DND-41 (cell line): ENCODE measurements at regions not wholly inside any gene's neighbourhood (a gene's known extent, or its start where the extent isn't known, plus 50 kb on each side); places are given as distances from the start of the nearest gene placed in this dataset.

Source experiments
- ATAC-seq: fragments of 200-7000 bp; cut with Tn5 transposase; 3 replicates; pipeline ENCODE4 v1.9.1; 2021; ENCODE audit warnings: low read depth; ENCODE audit not compliant: insufficient read depth
- DNase-seq: peaks from one replicate; pipeline ENCODE4 v3.0.0-alpha.2; 2020
- H2AFZ ChIP-seq: 2 replicates; pipeline ENCODE4 v1.6.0; 2012; ENCODE audit warnings: low read depth, low read length
- H3K27ac ChIP-seq: 2 replicates; pipeline ENCODE4 v1.5.1; 2012; ENCODE audit warnings: low read length, inconsistent platforms
- H3K27me3 ChIP-seq: fragments of 200-600 bp; sonication (generic); 2 replicates; pipeline ENCODE4 v1.6.0; 2012; ENCODE audit warnings: low read length, mild to moderate bottlenecking, inconsistent platforms; ENCODE audit not compliant: insufficient read depth, poor library complexity
- H3K36me3 ChIP-seq: 2 replicates; pipeline ENCODE4 v1.5.1; 2012; ENCODE audit warnings: low read length, inconsistent platforms; ENCODE audit not compliant: insufficient read depth
- H3K4me1 ChIP-seq: 2 replicates; pipeline ENCODE4 v1.5.1; 2012; ENCODE audit warnings: mild to moderate bottlenecking, low read length; ENCODE audit not compliant: insufficient read depth
- H3K4me2 ChIP-seq: 2 replicates; pipeline ENCODE4 v1.6.0; 2012; ENCODE audit warnings: mild to moderate bottlenecking, moderate library complexity, low read length, inconsistent platforms; ENCODE audit not compliant: insufficient read depth
- H3K4me3 ChIP-seq, 2 experiments: fragments of 200-600 bp in 1 of 2; shearing (Covaris generic) in 1 of 2; 2 replicates each; pipeline ENCODE4 v1.5.1; 2012 to 2016; ENCODE audit warnings: inconsistent platforms in 2 of 2, low read length in 2 of 2, mild to moderate bottlenecking in 2 of 2, low read depth in 1 of 2, moderate library complexity in 1 of 2
- H3K79me2 ChIP-seq: 2 replicates; pipeline ENCODE4 v1.6.0; 2012; ENCODE audit warnings: low read length, inconsistent platforms; ENCODE audit not compliant: insufficient read depth
- H3K9ac ChIP-seq: 2 replicates; pipeline ENCODE4 v1.6.0; 2012; ENCODE audit warnings: low read depth, mild to moderate bottlenecking, inconsistent platforms, low read length, moderate library complexity
- H3K9me3 ChIP-seq: 2 replicates; pipeline ENCODE4 v1.5.1; 2012; ENCODE audit warnings: low read length, moderate library complexity, mild to moderate bottlenecking, inconsistent platforms; ENCODE audit not compliant: insufficient read depth, severe bottlenecking
- H4K20me1 ChIP-seq: 2 replicates; pipeline ENCODE4 v1.6.0; 2012; ENCODE audit warnings: low read length; ENCODE audit not compliant: insufficient read depth
- EZH2 ChIP-seq: IDR thresholded peaks from 3 replicates; pipeline ENCODE4 v1.6.1; 2012; ENCODE audit warnings: borderline replicate concordance, low read depth, mild to moderate bottlenecking, moderate library complexity, low read length, inconsistent platforms; ENCODE audit not compliant: severe bottlenecking
- TF ChIP-seq, protein P1 (sequence below): IDR thresholded peaks from 2 replicates; pipeline ENCODE4 v1.5.1; 2012; ENCODE audit warnings: borderline replicate concordance, low read length, moderate library complexity, mild to moderate bottlenecking; ENCODE audit not compliant: poor library complexity, severe bottlenecking; ENCODE audit errors: extremely low read depth

GRCh38 chr2:239609162-239609561 is 208.3 kb upstream of the HDAC4 start:
- no peaks in the 10 kb centered on the region for H3K79me2 ChIP-seq
- no peaks in the 10 kb centered on the region for H4K20me1 ChIP-seq
- H3K4me1 ChIP-seq: peaks cover 16% of the 10 kb centered on the region
- no peak overlapping the region for H3K9ac ChIP-seq
- no peak overlapping the region; the same call in 1 of the 2 replicates for H3K27ac ChIP-seq
- H2AFZ ChIP-seq: no peak overlapping the region
- no peaks in the 10 kb centered on the region for H3K27me3 ChIP-seq
- H3K36me3 ChIP-seq: no peaks in the 10 kb centered on the region
- no peaks in the 10 kb centered on the region for H3K9me3 ChIP-seq
- DNase-seq (no peak), ATAC-seq (no peak)
- no peak overlapping the region for H3K4me3 ChIP-seq
- TF ChIP-seq, protein P1, sequence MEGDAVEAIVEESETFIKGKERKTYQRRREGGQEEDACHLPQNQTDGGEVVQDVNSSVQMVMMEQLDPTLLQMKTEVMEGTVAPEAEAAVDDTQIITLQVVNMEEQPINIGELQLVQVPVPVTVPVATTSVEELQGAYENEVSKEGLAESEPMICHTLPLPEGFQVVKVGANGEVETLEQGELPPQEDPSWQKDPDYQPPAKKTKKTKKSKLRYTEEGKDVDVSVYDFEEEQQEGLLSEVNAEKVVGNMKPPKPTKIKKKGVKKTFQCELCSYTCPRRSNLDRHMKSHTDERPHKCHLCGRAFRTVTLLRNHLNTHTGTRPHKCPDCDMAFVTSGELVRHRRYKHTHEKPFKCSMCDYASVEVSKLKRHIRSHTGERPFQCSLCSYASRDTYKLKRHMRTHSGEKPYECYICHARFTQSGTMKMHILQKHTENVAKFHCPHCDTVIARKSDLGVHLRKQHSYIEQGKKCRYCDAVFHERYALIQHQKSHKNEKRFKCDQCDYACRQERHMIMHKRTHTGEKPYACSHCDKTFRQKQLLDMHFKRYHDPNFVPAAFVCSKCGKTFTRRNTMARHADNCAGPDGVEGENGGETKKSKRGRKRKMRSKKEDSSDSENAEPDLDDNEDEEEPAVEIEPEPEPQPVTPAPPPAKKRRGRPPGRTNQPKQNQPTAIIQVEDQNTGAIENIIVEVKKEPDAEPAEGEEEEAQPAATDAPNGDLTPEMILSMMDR: no peak
- no peak for TF ChIP-seq EZH2
- no peak overlapping the region for H3K4me2 ChIP-seq

DNA sequence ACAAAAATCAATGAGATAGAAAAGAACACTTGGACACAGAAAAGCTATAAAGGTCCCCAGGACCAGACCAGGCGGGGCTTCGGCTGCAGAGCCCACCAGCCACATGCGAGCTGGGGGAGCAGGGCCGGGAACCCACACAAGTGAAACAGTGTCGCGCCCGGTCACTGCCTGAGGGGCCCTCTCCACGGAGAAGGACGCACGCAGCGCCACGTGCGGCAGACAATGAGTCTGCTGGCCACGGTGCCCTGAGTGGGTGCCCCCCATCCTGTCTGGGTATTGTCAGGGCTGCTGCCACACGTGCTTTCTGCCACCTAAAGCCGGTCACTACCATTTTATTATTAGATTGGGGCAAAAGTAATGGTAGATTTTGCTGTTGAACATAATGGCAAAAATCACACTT is 207.9 kb upstream of the HDAC4 start:
- Histone ChIP-seq H3K4me3 (no peak overlapping the region), H3K27me3 (no peaks in the 10 kb centered on the region), H3K27ac (no peak overlapping the region), H3K4me1 (peaks cover 18% of the 10 kb centered on the region), H4K20me1 (no peaks in the 10 kb centered on the region), H3K79me2 (no peaks in the 10 kb centered on the region), H2AFZ (no peak overlapping the region), H3K9ac (no peak overlapping the region), H3K4me2 (no peak overlapping the region), H3K36me3 (no peaks in the 10 kb centered on the region), H3K9me3 (no peaks in the 10 kb centered on the region)
- no peak for DNase-seq
- ATAC-seq: no peak
- TF ChIP-seq EZH2: no peak
- TF ChIP-seq, protein P1: no peak

GRCh38 chr2:239608260-239608659 is 207.4 kb upstream of the HDAC4 start:
- Histone ChIP-seq H2AFZ (no peak overlapping the region), H3K9ac (no peak overlapping the region), H3K4me1 (peaks cover 23% of the 10 kb centered on the region), H3K36me3 (no peaks in the 10 kb centered on the region), H3K4me2 (no peak overlapping the region), H3K79me2 (no peaks in the 10 kb centered on the region), H3K4me3 (no peak overlapping the region), H3K27me3 (no peaks in the 10 kb centered on the region), H4K20me1 (no peaks in the 10 kb centered on the region), H3K9me3 (no peaks in the 10 kb centered on the region), H3K27ac (no peak overlapping the region)
- DNase-seq: no peak
- no peak for ATAC-seq
- no peak for TF ChIP-seq EZH2
- TF ChIP-seq, protein P1: no peak
